Keratinocyte (primary cell): ENCODE measurements at regions not wholly inside any gene's neighbourhood (a gene's known extent, or its start where the extent isn't known, plus 50 kb on each side); places are given as distances from the start of the nearest gene placed in this dataset.

Source experiments
- DNase-seq: peaks from one replicate; pipeline ENCODE4 v3.0.0-alpha.2; 2011; ENCODE audit warnings: low read depth, missing footprints, low spot score
- FAIRE-seq: peaks from 2 replicates; lab custom pipeline; 2011; peaks lifted over from hg19 to GRCh38; lab: Jason Lieb, UNC
- H2AFZ ChIP-seq: 2 replicates; pipeline ENCODE4 v1.6.0; 2012; ENCODE audit warnings: low read length, control low read depth, inconsistent platforms; ENCODE audit not compliant: control insufficient read depth
- H3K27ac ChIP-seq: 2 replicates; pipeline ENCODE4 v1.5.1; 2011; ENCODE audit warnings: low read length; ENCODE audit not compliant: control insufficient read depth, insufficient read depth
- H3K27me3 ChIP-seq: 3 replicates; pipeline ENCODE4 v1.6.0; 2011; ENCODE audit warnings: low read length; ENCODE audit not compliant: control insufficient read depth, insufficient read depth; ENCODE audit errors: extremely low read depth
- H3K36me3 ChIP-seq, 2 experiments: 2 replicates in 1 of 2; 3 replicates in 1 of 2; pipeline ENCODE4 v1.5.1; 2011; ENCODE audit warnings: low read length in 2 of 2, mild to moderate bottlenecking in 1 of 2; ENCODE audit not compliant: control insufficient read depth in 2 of 2, insufficient read depth in 2 of 2; ENCODE audit errors: extremely low read depth in 1 of 2
- H3K4me1 ChIP-seq: 3 replicates; pipeline ENCODE4 v1.5.1; 2011; ENCODE audit warnings: low read length; ENCODE audit not compliant: control insufficient read depth, insufficient read depth; ENCODE audit errors: extremely low read depth
- H3K4me2 ChIP-seq: 3 replicates; pipeline ENCODE4 v1.6.0; 2011; ENCODE audit warnings: low read depth, low read length; ENCODE audit not compliant: control insufficient read depth, insufficient read depth; ENCODE audit errors: extremely low read depth
- H3K4me3 ChIP-seq, 3 experiments: fragments of 200-600 bp in 1 of 3; sonication (generic) in 1 of 3; 2 replicates in 2 of 3; 3 replicates in 1 of 3; pipeline ENCODE4 v1.5.1; 2011 to 2016; ENCODE audit warnings: low read length in 3 of 3, mild to moderate bottlenecking in 3 of 3, control low read depth in 2 of 3, inconsistent platforms in 1 of 3, low read depth in 1 of 3, mixed read lengths in 1 of 3, mixed run types in 1 of 3, moderate library complexity in 1 of 3; ENCODE audit not compliant: control insufficient read depth in 2 of 3, insufficient read depth in 2 of 3; ENCODE audit errors: extremely low read depth in 1 of 3
- H3K79me2 ChIP-seq: 2 replicates; pipeline ENCODE4 v1.6.0; 2012; ENCODE audit warnings: low read length; ENCODE audit not compliant: control insufficient read depth, insufficient read depth
- H3K9ac ChIP-seq: 3 replicates; pipeline ENCODE4 v1.6.0; 2011; ENCODE audit warnings: low read length; ENCODE audit not compliant: control insufficient read depth, insufficient read depth; ENCODE audit errors: extremely low read depth
- H3K9me1 ChIP-seq: 3 replicates; pipeline ENCODE4 v1.6.0; 2011; ENCODE audit warnings: low read length; ENCODE audit not compliant: control insufficient read depth, insufficient read depth; ENCODE audit errors: extremely low read depth
- H3K9me3 ChIP-seq: 2 replicates; pipeline ENCODE4 v1.5.1; 2012; ENCODE audit warnings: low read depth, low read length; ENCODE audit not compliant: control insufficient read depth
- H4K20me1 ChIP-seq: 3 replicates; pipeline ENCODE4 v1.6.0; 2011; ENCODE audit warnings: low read length; ENCODE audit not compliant: control insufficient read depth, insufficient read depth; ENCODE audit errors: extremely low read depth
- CTCF ChIP-seq, 3 experiments: IDR thresholded peaks in 1 of 3; conservative IDR thresholded peaks in 1 of 3; optimal IDR thresholded peaks in 1 of 3; 2 replicates in 2 of 3; 3 replicates in 1 of 3; pipeline versions ENCODE3 to v1.5.1; 2011; ENCODE audit warnings: low read length in 3 of 3, mild to moderate bottlenecking in 3 of 3, moderate library complexity in 2 of 3, control low read depth in 1 of 3, inconsistent platforms in 1 of 3; ENCODE audit not compliant: insufficient read depth in 2 of 3; ENCODE audit errors: extremely low read depth in 1 of 3
- EZH2 ChIP-seq: IDR thresholded peaks from one replicate; pipeline ENCODE4 v1.6.1; 2012; ENCODE audit warnings: inconsistent platforms, mild to moderate bottlenecking, low read length, moderate library complexity
- dilution Hi-C: fragments of 300-500 bp; cut with MboI; formaldehyde crosslinking; loops from one replicate; pipeline ENCODE4 v1.7.0; 2020; ENCODE audit warnings: low sequenced_read_pairs; ENCODE audit not compliant: extremely low pct_ligation_motif_present

GRCh38 chr2:185466915-185467314 lies 271.7 kb upstream of the FSIP2 start:
- H3K27me3 ChIP-seq, result no peaks in the 10 kb centered on the region
- H3K79me2 ChIP-seq, result no peaks in the 10 kb centered on the region
- H2AFZ ChIP-seq, result no peak overlapping the region
- H3K4me3 ChIP-seq, result no peak overlapping the region
- TF ChIP-seq CTCF (optimal IDR thresholded peaks at IDR 0.05 in 1 of 3, IDR thresholded peaks at IDR 0.05 in 1 of 3, conservative IDR thresholded peaks at IDR 0.05 in 1 of 3; ENCODE audit: extremely low read depth in 1 of 3, insufficient read depth in 2 of 3, low read length in 3 of 3) (no peak), EZH2 (no peak)
- no peaks in the 10 kb centered on the region for H3K9me1 ChIP-seq
- no peaks in the 10 kb centered on the region for H3K4me1 ChIP-seq
- H3K4me2 ChIP-seq, result no peak overlapping the region
- no peaks in the 10 kb centered on the region for H3K9me3 ChIP-seq
- H4K20me1 ChIP-seq, result no peaks in the 10 kb centered on the region
- H3K27ac ChIP-seq, result no peak overlapping the region
- FAIRE-seq, result no peak
- H3K9ac ChIP-seq, result no peak overlapping the region
- dilution Hi-C loops, result no loop called here
- no peak for DNase-seq
- H3K36me3 ChIP-seq, result no peaks in the 10 kb centered on the region

GRCh38 chr2:185471441-185471840 lies 267.2 kb upstream of the FSIP2 start:
- H2AFZ ChIP-seq, result no peak overlapping the region
- H3K9me1 ChIP-seq, result no peaks in the 10 kb centered on the region
- dilution Hi-C loops, result no loop called here
- no peak for DNase-seq
- no peaks in the 10 kb centered on the region for H3K9me3 ChIP-seq
- H3K36me3 ChIP-seq, result no peaks in the 10 kb centered on the region
- H3K4me2 ChIP-seq, result no peak overlapping the region
- H3K4me1 ChIP-seq, result no peaks in the 10 kb centered on the region
- H3K79me2 ChIP-seq, result no peaks in the 10 kb centered on the region
- TF ChIP-seq CTCF (optimal IDR thresholded peaks at IDR 0.05 in 1 of 3, IDR thresholded peaks at IDR 0.05 in 1 of 3, conservative IDR thresholded peaks at IDR 0.05 in 1 of 3; ENCODE audit: extremely low read depth in 1 of 3, insufficient read depth in 2 of 3, low read length in 3 of 3) (no peak), EZH2 (no peak)
- H3K9ac ChIP-seq, result no peak overlapping the region
- no peak overlapping the region for H3K27ac ChIP-seq
- H3K27me3 ChIP-seq, result no peaks in the 10 kb centered on the region
- FAIRE-seq, result no peak
- H4K20me1 ChIP-seq, result no peaks in the 10 kb centered on the region
- H3K4me3 ChIP-seq, result no peak overlapping the region
